Suppressor macrophage (primary cell): ENCODE measurements at regions not wholly inside any gene's neighbourhood (a gene's known extent, or its start where the extent isn't known, plus 50 kb on each side); places are given as distances from the start of the nearest gene placed in this dataset.
A peak's percentile ranks its signal among the peaks of the same experiment; 100 is the strongest.

Experiments
- DNase-seq, 4 experiments: peaks; one replicate each; pipeline ENCODE4 v3.0.0-alpha.2; 2020 to 2022

DNA sequence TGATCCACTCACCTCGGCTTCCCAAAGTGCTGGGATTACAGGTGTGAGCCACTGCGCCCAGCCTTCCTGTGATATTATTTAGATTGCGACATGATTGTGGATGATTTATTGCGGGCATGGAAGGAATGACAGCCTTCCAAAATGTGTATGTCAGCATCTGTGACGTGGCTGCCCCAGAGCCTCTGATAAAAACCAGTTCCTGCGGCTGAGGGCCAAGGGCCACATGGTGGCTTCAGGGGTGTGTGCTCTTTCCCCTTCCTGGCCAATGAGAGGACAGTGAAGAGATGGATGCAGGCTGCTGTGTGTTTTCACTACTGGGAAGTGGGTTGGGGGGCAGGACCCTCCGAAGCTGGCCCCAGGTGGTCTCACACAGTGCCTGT lies 57.4 kb upstream of the HGFAC start:
- peak; percentile 71 to 82 (median 74) for DNase-seq

DNA sequence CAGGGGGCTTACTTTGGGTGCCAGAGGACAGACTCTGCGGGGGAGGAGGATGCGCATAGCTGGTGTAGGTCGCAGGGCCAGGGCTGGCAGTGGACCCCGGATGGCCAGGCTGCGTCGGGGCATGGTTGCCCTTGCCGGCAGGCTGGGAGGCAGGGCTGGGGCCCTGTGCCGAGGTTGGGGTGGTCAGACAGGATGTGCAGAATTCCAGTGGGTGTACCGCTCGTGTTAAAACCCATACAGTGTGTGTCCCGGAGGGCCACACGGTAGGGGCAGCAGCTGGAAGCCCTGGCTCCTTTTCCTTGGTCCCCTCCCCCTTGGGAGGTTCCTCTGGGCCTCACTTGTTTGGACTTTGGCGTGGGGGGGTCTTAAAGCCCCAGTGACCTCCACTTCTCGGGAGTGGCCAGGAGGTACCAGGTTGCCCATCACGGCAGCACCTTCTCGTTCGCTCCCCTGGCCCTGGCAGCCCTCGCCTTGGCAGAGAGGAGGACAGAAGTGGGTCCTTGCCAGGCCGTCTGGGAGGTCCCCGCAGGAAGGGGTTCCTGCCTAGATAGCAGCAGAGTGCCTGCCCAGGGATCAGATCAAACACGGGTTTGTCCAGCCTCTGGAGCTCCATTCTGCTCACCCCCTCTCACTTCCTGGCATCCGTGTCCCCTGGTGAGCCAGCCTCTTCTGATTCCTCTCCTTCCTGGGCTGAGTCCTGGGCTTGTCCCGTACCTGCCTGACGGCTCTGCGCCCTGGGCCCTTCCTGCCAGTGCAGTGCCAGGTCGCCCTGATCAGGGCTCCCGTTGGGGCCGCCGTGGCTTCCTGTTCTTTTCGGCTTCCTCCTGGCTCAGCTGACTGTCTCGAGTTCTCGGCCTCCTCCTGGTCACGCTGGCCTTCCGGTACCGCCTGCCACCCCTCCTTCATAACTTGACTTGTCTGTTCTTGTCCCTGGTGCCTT lies 56.7 kb upstream of the HGFAC start:
- peak; percentile 91 to 96 (median 96) for DNase-seq

DNA sequence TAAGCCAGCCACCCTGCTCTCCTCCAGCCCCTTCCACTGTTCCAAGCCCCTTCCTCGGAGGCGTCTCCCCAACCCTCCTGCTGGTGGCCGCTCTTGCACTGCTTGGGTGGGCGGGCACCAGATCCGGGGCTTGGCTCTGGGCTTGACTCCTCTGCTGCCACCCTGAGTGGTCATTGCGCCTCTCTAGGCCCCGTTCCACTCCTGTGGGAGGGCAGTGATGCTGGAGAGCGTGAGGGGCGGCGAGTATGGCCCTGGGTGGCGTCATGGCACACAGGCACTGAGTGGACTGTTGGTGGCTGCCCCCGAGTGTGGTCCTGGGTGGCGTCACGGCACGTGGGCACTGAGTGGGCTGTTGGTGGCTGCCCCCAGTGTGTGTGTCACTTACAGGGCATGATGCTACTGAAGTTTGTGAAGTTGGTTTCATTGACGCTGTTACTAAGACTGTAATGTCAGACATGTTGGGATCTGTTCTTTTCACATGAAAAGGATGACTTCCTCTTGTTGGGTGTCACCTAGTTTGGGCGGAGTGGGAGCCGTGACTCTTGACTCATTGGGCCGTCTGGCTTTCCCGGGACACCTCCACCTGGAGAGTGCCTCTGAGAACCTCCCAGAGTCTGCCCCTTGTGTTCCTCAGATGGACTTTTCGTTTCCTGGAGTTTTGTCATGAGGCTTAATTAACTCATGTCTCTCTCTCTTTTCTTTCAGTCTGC lies 55.9 kb upstream of the HGFAC start:
- DNase-seq: peak; percentile 66 to 84 (median 78)

DNA sequence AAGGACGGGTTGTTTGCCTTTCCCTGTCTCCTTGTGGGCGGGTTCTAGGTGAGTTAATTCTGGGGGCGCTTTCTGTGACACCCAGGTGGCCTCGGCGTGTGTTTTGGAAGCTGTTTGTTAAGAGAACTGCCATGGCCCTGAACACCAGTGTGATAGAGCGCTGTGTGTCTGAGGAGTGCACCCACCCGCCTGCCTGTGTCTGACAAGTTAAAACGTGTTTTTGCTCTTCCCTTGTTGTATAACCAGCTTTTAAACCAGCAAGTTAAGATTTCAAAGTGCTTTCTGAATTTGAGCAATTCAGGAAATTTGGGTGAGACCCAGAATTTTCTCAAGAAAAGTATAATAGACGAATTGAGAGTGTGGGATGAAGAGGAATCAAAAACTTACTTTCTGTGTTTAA lies 55.2 kb upstream of the HGFAC start:
- peak in 1 of 4 experiments; percentile 21 for DNase-seq

DNA sequence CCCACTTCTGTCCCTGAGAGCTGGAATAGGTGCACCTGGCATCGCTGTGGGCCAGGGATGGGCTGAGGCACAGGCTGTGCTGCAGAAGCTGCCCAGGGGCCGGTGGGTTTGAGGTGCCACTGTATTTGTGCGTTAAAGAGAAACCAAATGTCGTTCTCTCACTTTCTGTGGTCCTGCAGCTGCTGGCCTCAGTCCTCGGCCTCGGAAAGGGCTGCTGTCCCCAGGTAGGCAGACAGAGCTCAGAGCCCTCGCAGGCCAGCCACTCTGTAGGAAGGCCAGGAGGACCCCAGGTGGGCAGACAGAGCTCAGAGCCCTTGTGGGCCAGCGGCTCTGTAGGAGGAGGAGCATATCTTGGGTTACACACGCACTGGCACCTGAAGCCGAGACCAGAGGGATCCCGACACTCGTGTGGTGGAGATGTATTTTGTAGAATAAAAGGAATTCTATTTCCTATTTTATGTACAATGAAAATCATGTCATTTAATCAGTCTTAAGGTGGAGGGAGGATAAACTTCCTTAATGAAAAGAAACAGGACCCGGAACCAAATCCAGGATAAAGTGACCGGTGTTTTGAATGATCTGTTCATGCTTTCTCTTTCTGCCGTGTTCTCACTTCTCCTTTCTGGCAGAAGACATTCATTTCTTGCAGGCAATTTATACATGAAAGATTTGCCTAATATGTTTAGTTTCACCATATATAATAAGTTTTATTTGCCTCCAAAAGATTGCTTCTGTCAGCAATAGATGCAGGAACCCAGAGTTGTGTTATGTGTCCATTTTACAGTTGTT lies 54.4 kb upstream of the HGFAC start:
- peak in 3 of 4 experiments; percentile 46 to 80 (median 76) for DNase-seq

DNA sequence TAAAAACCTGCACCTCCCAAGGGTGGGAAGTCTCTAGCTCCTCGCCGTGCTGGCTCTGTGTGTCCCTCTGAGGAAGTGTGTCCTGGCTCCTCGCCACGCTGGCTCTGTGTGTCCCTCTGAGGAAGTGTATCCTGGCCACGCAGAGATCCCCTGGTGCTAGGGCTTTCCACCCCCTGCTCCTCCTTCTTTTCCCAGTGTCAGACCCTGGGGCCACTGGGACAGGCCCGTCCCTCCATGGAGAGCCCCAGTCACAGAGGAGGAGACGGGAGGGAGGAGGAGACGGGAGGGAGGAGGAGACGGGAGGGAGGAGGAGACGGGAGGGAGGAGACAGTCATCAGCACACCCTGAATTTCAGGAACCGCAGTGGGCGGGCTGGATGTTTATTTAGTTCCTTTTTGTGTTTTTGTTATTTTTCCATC lies 53.8 kb upstream of the HGFAC start:
- peak; percentile 96 to 98 (median 97) for DNase-seq

DNA sequence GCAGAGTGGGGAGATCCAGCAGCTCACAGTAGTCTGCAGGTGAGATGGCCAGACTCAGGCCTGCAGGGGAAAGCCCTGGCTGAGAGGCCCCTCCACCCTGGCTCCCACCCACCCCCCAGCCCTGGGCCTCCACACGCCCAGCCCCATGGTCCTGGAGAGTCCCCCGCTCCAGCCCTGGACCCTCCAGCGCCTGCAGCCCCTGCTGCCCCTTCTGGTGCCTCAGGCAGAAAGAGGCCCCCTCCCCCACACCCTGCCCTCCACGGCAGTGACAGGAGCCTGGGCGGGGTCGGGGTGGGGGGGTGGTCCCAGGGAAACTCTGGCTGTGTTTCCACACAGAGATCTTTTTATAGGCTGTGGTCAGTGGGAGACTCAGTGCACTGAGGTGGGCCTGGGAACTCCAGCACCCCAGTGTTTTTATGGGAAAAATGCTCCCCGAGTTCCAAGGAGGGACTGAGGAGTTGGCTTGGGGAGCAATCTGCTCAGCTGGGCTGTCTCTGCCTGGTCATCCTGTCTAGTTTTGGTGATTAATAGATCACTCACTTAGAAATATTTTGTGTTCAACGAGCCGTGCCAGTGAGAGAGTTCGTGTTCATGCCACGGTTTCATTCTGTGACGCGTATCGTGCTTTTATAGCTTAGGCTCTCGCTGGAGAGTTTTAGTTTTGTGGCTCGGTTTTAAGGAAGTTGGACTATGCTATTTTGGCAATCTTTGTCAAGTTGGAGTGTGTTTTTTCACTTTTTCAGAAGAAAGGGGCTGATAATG lies 53.1 kb upstream of the HGFAC start:
- peak; percentile 81 to 93 (median 90) for DNase-seq

DNA sequence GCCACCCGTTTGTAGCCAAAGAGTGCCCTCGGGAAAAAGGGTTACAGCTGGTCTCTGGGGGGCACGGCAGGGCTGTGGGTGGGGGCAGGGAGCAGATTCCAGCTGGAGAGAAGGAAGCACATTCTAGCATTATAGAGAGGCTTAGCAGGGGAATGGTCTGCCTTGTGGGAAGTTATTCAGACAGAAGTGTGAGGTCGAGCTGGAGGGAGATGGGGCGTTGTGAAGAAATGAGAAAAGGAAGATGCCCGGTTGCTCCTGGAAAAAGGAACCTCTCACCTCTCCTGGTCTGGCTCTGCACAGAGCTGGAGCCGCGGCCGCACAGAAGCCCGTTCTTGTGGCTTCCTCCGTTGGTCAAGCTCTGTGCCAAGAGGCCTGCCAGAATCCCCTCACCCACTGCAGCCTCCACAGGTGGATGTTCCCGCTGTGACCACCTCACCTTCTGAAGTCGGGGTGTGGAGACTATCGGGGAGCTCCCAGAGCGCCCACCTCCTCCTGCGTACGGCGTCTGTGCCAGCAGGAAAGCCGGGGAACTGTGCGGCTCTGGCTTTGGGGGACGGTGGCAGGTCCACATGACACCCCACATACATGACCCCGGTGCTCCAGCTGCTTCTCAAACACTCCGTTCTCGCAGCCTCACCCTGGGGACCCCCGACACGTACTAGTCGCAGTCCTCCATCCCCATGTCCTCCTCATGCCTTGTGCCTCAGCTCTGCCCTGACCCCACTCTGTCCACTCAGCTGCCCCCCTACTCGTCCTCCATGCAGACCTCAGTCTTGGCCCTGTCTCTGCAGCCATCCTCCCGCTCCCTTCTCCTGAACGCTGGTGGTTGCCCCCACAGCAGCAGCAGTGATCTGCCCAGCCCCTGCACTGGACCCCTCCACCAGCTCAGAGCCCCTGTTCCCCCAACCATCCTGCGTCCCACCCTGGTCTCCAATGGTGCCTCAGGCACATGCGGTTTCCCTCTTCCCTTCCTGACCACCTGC lies 52.2 kb upstream of the HGFAC start:
- DNase-seq: peak; percentile 30 to 72 (median 65)

DNA sequence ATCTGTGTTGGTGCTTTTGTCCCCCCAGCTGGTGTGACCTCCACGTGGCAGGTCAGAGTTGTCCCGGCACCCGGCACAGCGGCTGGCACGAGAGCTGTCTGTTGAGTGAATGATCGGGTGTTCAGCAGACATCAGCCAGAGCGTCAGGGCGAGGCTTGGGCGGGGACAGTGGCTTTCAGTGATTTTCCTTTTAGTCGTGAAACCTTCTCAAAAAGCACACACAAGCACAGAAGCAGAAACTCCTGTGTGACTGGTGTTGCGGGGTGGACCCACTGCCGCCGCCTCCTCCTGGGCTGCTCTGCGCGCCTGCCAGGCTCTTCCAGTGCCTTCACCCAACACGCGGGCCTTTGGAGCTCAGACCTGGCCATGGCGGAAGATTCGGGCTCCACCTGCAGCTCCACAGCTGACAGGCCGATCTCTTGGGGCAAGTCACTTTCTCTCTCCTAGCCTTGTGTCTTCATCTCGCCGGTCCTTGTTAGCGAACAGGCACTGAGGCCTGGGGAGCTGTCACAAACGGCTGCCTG lies 51.4 kb upstream of the HGFAC start:
- no peak for DNase-seq

DNA sequence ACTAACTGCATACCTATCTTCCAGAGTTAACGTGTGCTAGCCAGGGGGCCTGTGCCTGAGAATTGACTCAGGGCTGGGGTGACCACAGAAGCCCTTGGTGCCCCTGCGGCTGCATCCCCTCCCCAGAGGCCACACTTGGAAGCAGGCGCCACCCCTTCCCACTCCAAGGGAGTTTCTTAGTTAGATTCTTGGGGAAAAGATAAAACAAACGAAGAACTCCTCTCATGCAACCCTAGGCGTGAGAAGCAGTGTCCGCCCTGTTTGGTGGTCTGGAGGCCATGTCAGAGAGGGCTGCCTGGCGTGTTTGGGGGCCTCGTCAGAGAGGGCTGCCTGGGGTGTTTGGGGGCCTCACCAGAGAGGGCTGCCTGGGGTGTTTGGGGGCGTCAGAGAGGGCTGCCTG lies 50.3 kb upstream of the HGFAC start:
- no peak for DNase-seq
